SK-N-SH (cell line): ENCODE measurements at regions not wholly inside any gene's neighbourhood (a gene's known extent, or its start where the extent isn't known, plus 50 kb on each side); places are given as distances from the start of the nearest gene placed in this dataset.

Source experiments
- CHD2 ChIP-seq: fragments of 150-350 bp; IDR thresholded peaks from 2 replicates; pipeline ENCODE4 v1.6.1; 2018; ENCODE audit warnings: low read length; ENCODE audit not compliant: partially characterized antibody
- EZH2phosphoT487 ChIP-seq: fragments of 200-600 bp; sonication (generic); IDR thresholded peaks from 2 replicates; pipeline ENCODE4 v1.6.1; 2017; ENCODE audit warnings: low read depth, mixed run types, mild to moderate bottlenecking, antibody characterized with exemption, moderate library complexity, borderline replicate concordance
- MEF2A ChIP-seq: IDR thresholded peaks from 2 replicates; pipeline ENCODE4 v1.4.0; 2012; ENCODE audit warnings: low read depth, borderline replicate concordance
- MXI1 ChIP-seq: IDR thresholded peaks from 2 replicates; pipeline ENCODE4 v1.6.1; 2012; ENCODE audit warnings: mild to moderate bottlenecking, low read depth, low read length, improper control_type of control experiment
- RAD21 ChIP-seq: IDR thresholded peaks from 2 replicates; pipeline ENCODE4 v1.6.1; 2012; ENCODE audit warnings: mild to moderate bottlenecking, low read length
- RCOR1 ChIP-seq: fragments of 150-350 bp; IDR thresholded peaks from 2 replicates; pipeline ENCODE4 v1.6.1; 2017; ENCODE audit warnings: antibody characterized with exemption, low read length
- REST ChIP-seq: IDR thresholded peaks from 2 replicates; pipeline ENCODE4 v1.6.1; 2012; ENCODE audit warnings: mild to moderate bottlenecking, low read depth, low read length, moderate library complexity
- USF1 ChIP-seq: IDR thresholded peaks from 2 replicates; pipeline ENCODE4 v1.4.0; 2012; ENCODE audit warnings: low read depth, borderline replicate concordance
- YY1 ChIP-seq: IDR thresholded peaks from 2 replicates; pipeline ENCODE4 v1.4.0; 2012; ENCODE audit warnings: low read depth, mild to moderate bottlenecking
- TF ChIP-seq, protein P1 (sequence below): fragments of 200-600 bp; sonication (generic); IDR thresholded peaks from 2 replicates; pipeline ENCODE4 v1.6.1; 2017; ENCODE audit warnings: antibody characterized with exemption, mild to moderate bottlenecking, moderate library complexity
- TF ChIP-seq, protein P2 (sequence below): fragments of 150-350 bp; IDR thresholded peaks from 2 replicates; pipeline ENCODE4 v1.6.1; 2016; ENCODE audit warnings: mild to moderate bottlenecking, low read depth, low read length
- TF ChIP-seq, protein P3 (sequence below): IDR thresholded peaks from 2 replicates; pipeline ENCODE4 v1.4.0; 2012; ENCODE audit warnings: low read depth, borderline replicate concordance

GRCh38 chr2:187009483-187010239 is 160.7 kb upstream of the ZSWIM2 start:
- TF ChIP-seq, protein P1, sequence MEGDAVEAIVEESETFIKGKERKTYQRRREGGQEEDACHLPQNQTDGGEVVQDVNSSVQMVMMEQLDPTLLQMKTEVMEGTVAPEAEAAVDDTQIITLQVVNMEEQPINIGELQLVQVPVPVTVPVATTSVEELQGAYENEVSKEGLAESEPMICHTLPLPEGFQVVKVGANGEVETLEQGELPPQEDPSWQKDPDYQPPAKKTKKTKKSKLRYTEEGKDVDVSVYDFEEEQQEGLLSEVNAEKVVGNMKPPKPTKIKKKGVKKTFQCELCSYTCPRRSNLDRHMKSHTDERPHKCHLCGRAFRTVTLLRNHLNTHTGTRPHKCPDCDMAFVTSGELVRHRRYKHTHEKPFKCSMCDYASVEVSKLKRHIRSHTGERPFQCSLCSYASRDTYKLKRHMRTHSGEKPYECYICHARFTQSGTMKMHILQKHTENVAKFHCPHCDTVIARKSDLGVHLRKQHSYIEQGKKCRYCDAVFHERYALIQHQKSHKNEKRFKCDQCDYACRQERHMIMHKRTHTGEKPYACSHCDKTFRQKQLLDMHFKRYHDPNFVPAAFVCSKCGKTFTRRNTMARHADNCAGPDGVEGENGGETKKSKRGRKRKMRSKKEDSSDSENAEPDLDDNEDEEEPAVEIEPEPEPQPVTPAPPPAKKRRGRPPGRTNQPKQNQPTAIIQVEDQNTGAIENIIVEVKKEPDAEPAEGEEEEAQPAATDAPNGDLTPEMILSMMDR, result no peak
- TF ChIP-seq YY1 (no peak), CHD2 (no peak), MEF2A (no peak), REST (no peak), EZH2phosphoT487 (no peak), USF1 (no peak), RAD21 (no peak), RCOR1 (no peak), MXI1 (no peak)
- TF ChIP-seq, protein P2, sequence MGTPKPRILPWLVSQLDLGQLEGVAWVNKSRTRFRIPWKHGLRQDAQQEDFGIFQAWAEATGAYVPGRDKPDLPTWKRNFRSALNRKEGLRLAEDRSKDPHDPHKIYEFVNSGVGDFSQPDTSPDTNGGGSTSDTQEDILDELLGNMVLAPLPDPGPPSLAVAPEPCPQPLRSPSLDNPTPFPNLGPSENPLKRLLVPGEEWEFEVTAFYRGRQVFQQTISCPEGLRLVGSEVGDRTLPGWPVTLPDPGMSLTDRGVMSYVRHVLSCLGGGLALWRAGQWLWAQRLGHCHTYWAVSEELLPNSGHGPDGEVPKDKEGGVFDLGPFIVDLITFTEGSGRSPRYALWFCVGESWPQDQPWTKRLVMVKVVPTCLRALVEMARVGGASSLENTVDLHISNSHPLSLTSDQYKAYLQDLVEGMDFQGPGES, result no peak
- TF ChIP-seq, protein P3, sequence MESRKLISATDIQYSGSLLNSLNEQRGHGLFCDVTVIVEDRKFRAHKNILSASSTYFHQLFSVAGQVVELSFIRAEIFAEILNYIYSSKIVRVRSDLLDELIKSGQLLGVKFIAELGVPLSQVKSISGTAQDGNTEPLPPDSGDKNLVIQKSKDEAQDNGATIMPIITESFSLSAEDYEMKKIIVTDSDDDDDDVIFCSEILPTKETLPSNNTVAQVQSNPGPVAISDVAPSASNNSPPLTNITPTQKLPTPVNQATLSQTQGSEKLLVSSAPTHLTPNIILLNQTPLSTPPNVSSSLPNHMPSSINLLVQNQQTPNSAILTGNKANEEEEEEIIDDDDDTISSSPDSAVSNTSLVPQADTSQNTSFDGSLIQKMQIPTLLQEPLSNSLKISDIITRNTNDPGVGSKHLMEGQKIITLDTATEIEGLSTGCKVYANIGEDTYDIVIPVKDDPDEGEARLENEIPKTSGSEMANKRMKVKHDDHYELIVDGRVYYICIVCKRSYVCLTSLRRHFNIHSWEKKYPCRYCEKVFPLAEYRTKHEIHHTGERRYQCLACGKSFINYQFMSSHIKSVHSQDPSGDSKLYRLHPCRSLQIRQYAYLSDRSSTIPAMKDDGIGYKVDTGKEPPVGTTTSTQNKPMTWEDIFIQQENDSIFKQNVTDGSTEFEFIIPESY, result no peak
